ENCODE measurements at regions not wholly inside any gene's neighbourhood (a gene's known extent, or its start where the extent isn't known, plus 50 kb on each side); places are given as distances from the start of the nearest gene placed in this dataset.

DNA sequence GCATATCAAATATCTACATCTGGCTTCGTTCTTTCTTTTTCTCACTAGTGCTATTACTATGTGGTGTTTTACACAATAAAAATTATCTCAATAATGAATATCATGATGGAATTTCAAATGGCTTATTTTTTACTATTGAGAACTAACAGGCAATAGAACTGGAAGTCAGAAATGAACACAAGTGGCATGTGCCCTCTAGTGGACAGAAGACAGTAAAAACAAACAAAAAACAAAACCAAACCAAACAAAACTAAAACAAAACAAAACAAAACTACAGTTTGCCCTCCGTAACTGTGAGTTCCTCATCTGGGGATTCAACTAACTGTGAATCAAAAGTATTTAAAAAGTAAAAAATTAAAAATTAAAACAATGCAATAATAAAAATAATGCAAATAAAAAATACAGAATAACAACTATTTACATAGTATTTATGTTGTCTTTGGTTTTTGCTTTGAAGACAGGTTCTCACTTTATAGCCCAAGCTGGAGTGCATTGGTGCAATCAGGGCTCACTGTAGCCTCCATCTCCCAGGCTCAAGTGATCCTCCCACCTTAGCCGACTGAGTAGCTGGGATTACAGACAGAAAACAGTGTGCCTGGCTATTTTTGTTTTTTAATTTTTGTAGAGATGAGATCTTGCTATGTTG, 195.6 kb upstream of the TACR3 start:
- Histone ChIP-seq H3K27me3 (ENCODE audit: insufficient read depth) (no peaks in the 10 kb centered on the region), H3K4me3 (no peak overlapping the region), H3K36me3 (ENCODE audit: insufficient read depth) (no peaks in the 10 kb centered on the region), H2AFZ (no peak overlapping the region), H3K4me1 (ENCODE audit: insufficient read depth) (no peaks in the 10 kb centered on the region), H3K79me2 (replicated peaks; ENCODE audit: insufficient read depth) (no peaks in the 10 kb centered on the region), H3K9me2 (ENCODE audit: insufficient read depth) (no peaks in the 10 kb centered on the region), H3K4me2 (no peak overlapping the region), H3F3A (replicated peaks; ENCODE audit: low read depth) (no peaks in the 10 kb centered on the region), H4K20me1 (replicated peaks; ENCODE audit: insufficient read depth) (no peaks in the 10 kb centered on the region), H3K27ac (ENCODE audit: low read depth) (no peak overlapping the region)
- no peaks in the 10 kb centered on the region for H3K9me3 Mint-ChIP-seq
- DNase-seq (ENCODE audit: low spot score) (peak; percentile 44), ATAC-seq (no peak)
- H3K4me3 Mint-ChIP-seq = no peak overlapping the region
- H3K27ac Mint-ChIP-seq = no peak overlapping the region
- H3K4me1 Mint-ChIP-seq = no peaks in the 10 kb centered on the region
- no peaks in the 10 kb centered on the region for H3K27me3 Mint-ChIP-seq (ENCODE audit: insufficient read depth, low read depth, poor library complexity)
- TF ChIP-seq, protein P1, sequence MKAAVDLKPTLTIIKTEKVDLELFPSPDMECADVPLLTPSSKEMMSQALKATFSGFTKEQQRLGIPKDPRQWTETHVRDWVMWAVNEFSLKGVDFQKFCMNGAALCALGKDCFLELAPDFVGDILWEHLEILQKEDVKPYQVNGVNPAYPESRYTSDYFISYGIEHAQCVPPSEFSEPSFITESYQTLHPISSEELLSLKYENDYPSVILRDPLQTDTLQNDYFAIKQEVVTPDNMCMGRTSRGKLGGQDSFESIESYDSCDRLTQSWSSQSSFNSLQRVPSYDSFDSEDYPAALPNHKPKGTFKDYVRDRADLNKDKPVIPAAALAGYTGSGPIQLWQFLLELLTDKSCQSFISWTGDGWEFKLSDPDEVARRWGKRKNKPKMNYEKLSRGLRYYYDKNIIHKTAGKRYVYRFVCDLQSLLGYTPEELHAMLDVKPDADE (IDR thresholded peaks at IDR 0.05) = no peak
- peak; percentile 58 to 80 for TF ChIP-seq CTCF (conservative IDR thresholded peaks at IDR 0.05; ENCODE audit: low read depth in 2 of 2)
- no peaks in the 10 kb centered on the region for H3K36me3 Mint-ChIP-seq (ENCODE audit: low read depth)

DNA sequence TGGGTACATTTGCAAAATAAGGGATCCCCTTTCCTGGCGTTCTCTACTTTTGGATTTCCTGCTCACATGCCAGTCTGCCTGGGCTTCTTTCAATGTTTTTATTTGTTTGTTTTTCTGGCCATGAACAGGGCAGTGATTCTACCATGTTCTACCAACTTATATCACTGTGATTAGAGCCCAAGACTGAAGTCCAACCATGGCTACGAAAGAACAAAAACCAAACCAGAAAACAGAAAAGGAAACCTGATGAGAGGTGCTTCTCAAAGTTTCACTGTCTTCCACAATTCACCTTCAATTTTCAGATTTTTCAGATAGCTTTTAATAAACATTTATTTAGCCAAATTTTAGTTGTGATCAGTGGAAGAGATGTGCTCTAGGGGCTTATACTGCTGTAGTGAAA, 187.6 kb upstream of the TACR3 start:
- Histone ChIP-seq H3K79me2 (replicated peaks; ENCODE audit: insufficient read depth) (no peaks in the 10 kb centered on the region), H3K9me2 (ENCODE audit: insufficient read depth) (no peaks in the 10 kb centered on the region), H3K36me3 (ENCODE audit: insufficient read depth) (no peaks in the 10 kb centered on the region), H4K20me1 (replicated peaks; ENCODE audit: insufficient read depth) (no peaks in the 10 kb centered on the region), H3K4me2 (no peak overlapping the region), H3F3A (replicated peaks; ENCODE audit: low read depth) (no peaks in the 10 kb centered on the region), H2AFZ (no peak overlapping the region), H3K27me3 (ENCODE audit: insufficient read depth) (no peaks in the 10 kb centered on the region), H3K4me3 (no peak overlapping the region), H3K27ac (ENCODE audit: low read depth) (no peak overlapping the region), H3K4me1 (ENCODE audit: insufficient read depth) (no peaks in the 10 kb centered on the region)
- Mint-ChIP-seq H3K27ac (no peak overlapping the region), H3K9me3 (no peaks in the 10 kb centered on the region), H3K36me3 (ENCODE audit: low read depth) (no peaks in the 10 kb centered on the region), H3K4me1 (no peaks in the 10 kb centered on the region), H3K27me3 (ENCODE audit: insufficient read depth, low read depth, poor library complexity) (no peaks in the 10 kb centered on the region), H3K4me3 (no peak overlapping the region)
- DNase-seq (ENCODE audit: low spot score) (no peak), ATAC-seq (no peak)
- TF ChIP-seq POLR2AphosphoS5 (IDR thresholded peaks at IDR 0.05; ENCODE audit: low read depth) (no peak), CTCF (conservative IDR thresholded peaks at IDR 0.05; ENCODE audit: low read depth in 2 of 2) (no peak), JUNB (IDR thresholded peaks at IDR 0.05; ENCODE audit: unreplicated experiment) (no peak), NANOG (IDR thresholded peaks at IDR 0.05; ENCODE audit: borderline replicate concordance) (no peak), CREB1 (CRISPR knock-in tag; IDR thresholded peaks at IDR 0.05; ENCODE audit: low read depth) (no peak), EZH2phosphoT487 (IDR thresholded peaks at IDR 0.05; ENCODE audit: unreplicated experiment) (no peak)
- TF ChIP-seq, protein P1 (IDR thresholded peaks at IDR 0.05) = no peak
- TF ChIP-seq, protein P2, sequence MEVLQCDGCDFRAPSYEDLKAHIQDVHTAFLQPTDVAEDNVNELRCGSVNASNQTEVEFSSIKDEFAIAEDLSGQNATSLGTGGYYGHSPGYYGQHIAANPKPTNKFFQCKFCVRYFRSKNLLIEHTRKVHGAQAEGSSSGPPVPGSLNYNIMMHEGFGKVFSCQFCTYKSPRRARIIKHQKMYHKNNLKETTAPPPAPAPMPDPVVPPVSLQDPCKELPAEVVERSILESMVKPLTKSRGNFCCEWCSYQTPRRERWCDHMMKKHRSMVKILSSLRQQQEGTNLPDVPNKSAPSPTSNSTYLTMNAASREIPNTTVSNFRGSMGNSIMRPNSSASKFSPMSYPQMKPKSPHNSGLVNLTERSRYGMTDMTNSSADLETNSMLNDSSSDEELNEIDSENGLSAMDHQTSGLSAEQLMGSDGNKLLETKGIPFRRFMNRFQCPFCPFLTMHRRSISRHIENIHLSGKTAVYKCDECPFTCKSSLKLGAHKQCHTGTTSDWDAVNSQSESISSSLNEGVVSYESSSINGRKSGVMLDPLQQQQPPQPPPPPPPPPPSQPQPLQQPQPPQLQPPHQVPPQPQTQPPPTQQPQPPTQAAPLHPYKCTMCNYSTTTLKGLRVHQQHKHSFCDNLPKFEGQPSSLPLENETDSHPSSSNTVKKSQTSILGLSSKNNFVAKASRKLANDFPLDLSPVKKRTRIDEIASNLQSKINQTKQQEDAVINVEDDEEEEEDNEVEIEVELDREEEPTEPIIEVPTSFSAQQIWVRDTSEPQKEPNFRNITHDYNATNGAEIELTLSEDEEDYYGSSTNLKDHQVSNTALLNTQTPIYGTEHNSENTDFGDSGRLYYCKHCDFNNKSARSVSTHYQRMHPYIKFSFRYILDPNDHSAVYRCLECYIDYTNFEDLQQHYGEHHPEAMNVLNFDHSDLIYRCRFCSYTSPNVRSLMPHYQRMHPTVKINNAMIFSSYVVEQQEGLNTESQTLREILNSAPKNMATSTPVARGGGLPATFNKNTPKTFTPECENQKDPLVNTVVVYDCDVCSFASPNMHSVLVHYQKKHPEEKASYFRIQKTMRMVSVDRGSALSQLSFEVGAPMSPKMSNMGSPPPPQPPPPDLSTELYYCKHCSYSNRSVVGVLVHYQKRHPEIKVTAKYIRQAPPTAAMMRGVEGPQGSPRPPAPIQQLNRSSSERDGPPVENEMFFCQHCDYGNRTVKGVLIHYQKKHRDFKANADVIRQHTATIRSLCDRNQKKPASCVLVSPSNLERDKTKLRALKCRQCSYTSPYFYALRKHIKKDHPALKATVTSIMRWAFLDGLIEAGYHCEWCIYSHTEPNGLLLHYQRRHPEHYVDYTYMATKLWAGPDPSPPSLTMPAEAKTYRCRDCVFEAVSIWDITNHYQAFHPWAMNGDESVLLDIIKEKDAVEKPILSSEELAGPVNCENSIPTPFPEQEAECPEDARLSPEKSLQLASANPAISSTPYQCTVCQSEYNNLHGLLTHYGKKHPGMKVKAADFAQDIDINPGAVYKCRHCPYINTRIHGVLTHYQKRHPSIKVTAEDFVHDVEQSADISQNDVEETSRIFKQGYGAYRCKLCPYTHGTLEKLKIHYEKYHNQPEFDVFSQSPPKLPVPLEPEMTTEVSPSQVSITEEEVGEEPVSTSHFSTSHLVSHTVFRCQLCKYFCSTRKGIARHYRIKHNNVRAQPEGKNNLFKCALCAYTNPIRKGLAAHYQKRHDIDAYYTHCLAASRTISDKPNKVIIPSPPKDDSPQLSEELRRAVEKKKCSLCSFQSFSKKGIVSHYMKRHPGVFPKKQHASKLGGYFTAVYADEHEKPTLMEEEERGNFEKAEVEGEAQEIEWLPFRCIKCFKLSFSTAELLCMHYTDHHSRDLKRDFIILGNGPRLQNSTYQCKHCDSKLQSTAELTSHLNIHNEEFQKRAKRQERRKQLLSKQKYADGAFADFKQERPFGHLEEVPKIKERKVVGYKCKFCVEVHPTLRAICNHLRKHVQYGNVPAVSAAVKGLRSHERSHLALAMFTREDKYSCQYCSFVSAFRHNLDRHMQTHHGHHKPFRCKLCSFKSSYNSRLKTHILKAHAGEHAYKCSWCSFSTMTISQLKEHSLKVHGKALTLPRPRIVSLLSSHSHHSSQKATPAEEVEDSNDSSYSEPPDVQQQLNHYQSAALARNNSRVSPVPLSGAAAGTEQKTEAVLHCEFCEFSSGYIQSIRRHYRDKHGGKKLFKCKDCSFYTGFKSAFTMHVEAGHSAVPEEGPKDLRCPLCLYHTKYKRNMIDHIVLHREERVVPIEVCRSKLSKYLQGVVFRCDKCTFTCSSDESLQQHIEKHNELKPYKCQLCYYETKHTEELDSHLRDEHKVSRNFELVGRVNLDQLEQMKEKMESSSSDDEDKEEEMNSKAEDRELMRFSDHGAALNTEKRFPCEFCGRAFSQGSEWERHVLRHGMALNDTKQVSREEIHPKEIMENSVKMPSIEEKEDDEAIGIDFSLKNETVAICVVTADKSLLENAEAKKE (CRISPR knock-in tag; IDR thresholded peaks at IDR 0.05) = no peak

All from GM23338 (cell line).